Stimulated activated naive B cell treated with anti-CD40 and anti-IgM and Interleukin-4, amounts not matched to agents 10 μg/mL and 1 μg/mL and 100 μg/mL, for 72 hours (primary cell): ENCODE measurements at regions not wholly inside any gene's neighbourhood (a gene's known extent, or its start where the extent isn't known, plus 50 kb on each side); places are given as distances from the start of the nearest gene placed in this dataset.

Source experiments
- ATAC-seq, 2 donors: fragments of 150-1000 bp; cut with Tn5 transposase; replicated peaks; 2 replicates each; pipeline ENCODE4 v1.10.0; 2021; ENCODE audit warnings: moderate library complexity in 1 of 2
- DNase-seq: peaks from one replicate; pipeline ENCODE4 v3.0.0; 2021
- H3K27ac Mint-ChIP-seq: one replicate; pipeline ENCODE4 v1.8.0; 2022; ENCODE audit warnings: mild to moderate bottlenecking, mixed read lengths
- H3K27me3 Mint-ChIP-seq, 2 donors: one replicate each; pipeline ENCODE4 v1.8.0; 2022; ENCODE audit warnings: mixed read lengths in 2 of 2
- H3K36me3 Mint-ChIP-seq, 2 donors: one replicate each; pipeline ENCODE4 v1.8.0; 2022; ENCODE audit warnings: mixed read lengths in 2 of 2, mild to moderate bottlenecking in 1 of 2
- H3K4me1 Mint-ChIP-seq, 2 donors: one replicate each; pipeline ENCODE4 v1.8.0; 2022; ENCODE audit warnings: mixed read lengths in 2 of 2, mild to moderate bottlenecking in 1 of 2
- H3K4me3 Mint-ChIP-seq, 2 donors: one replicate each; pipeline ENCODE4 v1.8.0; 2022; ENCODE audit warnings: mild to moderate bottlenecking in 2 of 2, mixed read lengths in 2 of 2, moderate library complexity in 1 of 2
- H3K9me3 Mint-ChIP-seq, 2 donors: one replicate each; pipeline ENCODE4 v1.8.0; 2022; ENCODE audit warnings: mixed read lengths in 2 of 2, mild to moderate bottlenecking in 1 of 2

DNA sequence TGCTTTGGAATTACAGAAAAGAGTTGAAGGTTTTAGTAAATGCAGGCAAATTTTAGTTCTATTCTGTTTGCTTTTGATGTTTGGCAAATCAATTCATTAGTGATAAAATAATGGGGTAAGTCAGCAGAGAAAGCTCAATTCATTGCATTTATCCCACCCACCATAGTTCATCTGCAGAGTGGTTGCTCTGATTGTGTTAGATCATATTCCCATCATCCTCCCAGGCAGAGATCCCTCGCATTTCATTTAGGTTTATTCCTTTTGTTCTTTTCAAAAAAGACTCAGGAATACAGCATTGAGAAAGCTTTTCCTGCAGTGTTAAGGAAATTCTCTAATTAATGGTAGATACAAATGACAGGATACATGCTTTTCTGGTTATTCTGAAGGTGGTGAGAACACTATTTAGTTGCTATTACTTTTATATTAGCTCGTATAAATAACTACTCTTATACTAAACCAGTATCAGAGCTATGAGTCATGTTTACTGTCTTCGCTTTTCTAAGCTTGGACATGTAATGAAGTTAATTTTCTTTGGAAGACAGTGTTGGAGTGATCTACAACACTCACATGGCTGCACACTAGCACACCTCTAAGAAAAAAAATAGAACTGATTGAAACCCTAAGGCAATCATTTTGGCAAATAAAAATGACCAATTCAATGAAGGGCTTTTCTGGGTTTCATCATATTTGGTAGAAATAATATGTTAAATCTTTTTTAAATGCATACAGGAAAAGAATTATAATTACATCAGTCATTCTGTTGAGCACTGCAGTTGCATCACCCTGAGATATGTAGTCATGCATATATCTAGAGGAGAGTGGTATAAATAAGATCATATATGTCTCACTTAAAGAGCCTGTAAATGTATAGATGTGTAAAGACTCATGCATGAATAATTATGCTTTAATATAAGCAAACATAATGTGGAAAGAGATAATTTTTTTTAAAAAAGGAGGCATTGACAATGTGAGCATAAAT, 351.6 kb downstream of the PCDH7 start:
- no peaks in the 10 kb centered on the region for H3K27me3 Mint-ChIP-seq
- no peaks in the 10 kb centered on the region for H3K36me3 Mint-ChIP-seq
- H3K4me1 Mint-ChIP-seq = no peaks in the 10 kb centered on the region
- ATAC-seq (no peak), DNase-seq (no peak)
- no peak overlapping the region for H3K4me3 Mint-ChIP-seq
- H3K9me3 Mint-ChIP-seq = no peaks in the 10 kb centered on the region
- H3K27ac Mint-ChIP-seq = no peak overlapping the region

DNA sequence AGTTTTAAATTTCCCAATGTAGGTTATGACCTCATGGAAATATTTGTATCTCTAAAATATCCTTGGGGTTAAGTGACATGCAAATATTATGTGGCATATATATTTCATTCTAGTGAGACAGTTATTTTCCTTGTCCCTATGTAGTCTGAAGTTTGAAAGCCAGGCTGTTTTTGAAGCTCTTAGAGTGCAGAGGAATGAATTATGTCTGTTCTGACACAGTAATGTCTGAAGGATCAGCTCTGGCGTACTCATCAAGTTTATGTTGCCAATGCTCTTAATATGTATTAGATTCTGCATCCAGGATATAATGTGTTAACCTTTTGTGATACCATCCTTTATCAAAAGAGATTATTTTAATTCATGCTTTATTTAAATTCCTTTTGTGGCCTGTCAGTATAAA, 355.8 kb downstream of the PCDH7 start:
- peaks cover 0 to 1% of the 10 kb centered on the region in 2 donors for H3K9me3 Mint-ChIP-seq
- H3K4me3 Mint-ChIP-seq = no peak overlapping the region
- no peak overlapping the region for H3K27ac Mint-ChIP-seq
- DNase-seq (no peak), ATAC-seq (no peak)
- no peaks in the 10 kb centered on the region for H3K4me1 Mint-ChIP-seq
- H3K27me3 Mint-ChIP-seq = no peaks in the 10 kb centered on the region
- no peaks in the 10 kb centered on the region for H3K36me3 Mint-ChIP-seq

DNA sequence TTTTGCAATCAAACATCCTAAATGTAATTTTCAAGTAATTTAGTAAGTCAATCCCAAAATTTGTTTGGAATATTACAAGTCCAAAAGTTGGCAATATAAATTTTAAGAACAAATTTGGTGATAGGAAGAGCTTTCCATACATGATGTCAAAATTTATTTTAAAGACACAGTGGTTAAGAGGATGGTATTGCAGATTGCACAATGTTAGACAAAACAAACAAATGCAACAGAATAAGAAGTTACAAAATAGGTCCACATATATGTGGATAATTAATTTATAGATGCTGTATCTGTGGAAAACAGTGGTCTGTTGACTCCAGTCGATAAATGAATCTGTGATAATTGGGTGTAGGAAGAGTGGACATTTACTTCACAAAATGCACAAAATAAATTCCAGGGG, 358.5 kb downstream of the PCDH7 start:
- Mint-ChIP-seq H3K9me3 (peaks cover 0 to 1% of the 10 kb centered on the region in 2 donors), H3K36me3 (no peaks in the 10 kb centered on the region), H3K4me1 (no peaks in the 10 kb centered on the region), H3K27me3 (no peaks in the 10 kb centered on the region), H3K27ac (no peak overlapping the region), H3K4me3 (no peak overlapping the region)
- ATAC-seq (no peak), DNase-seq (no peak)

DNA sequence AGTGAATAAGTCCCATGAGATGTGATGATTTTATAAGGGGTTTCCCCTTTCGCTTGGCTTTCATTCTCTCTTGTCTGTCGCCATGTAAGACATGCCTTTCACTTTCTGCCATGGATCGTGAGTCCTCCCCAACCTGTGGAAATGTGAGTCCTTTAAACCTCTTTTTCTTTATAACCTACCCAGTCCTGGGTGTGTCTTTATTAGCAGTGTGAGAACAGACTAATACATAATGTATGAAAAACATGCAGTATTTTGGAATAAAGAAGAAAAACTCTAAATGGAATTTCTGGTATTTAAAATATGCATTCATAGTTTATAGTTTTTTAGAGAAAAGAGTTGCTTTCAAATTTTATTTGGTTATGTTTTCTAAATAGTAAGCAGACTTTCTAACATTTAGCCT, 360.7 kb downstream of the PCDH7 start:
- no peaks in the 10 kb centered on the region for H3K4me1 Mint-ChIP-seq
- peaks cover 0 to 1% of the 10 kb centered on the region in 2 donors for H3K9me3 Mint-ChIP-seq
- no peaks in the 10 kb centered on the region for H3K36me3 Mint-ChIP-seq
- no peaks in the 10 kb centered on the region for H3K27me3 Mint-ChIP-seq
- H3K27ac Mint-ChIP-seq = no peak overlapping the region
- no peak overlapping the region for H3K4me3 Mint-ChIP-seq
- no peak for ATAC-seq
- no peak for DNase-seq

DNA sequence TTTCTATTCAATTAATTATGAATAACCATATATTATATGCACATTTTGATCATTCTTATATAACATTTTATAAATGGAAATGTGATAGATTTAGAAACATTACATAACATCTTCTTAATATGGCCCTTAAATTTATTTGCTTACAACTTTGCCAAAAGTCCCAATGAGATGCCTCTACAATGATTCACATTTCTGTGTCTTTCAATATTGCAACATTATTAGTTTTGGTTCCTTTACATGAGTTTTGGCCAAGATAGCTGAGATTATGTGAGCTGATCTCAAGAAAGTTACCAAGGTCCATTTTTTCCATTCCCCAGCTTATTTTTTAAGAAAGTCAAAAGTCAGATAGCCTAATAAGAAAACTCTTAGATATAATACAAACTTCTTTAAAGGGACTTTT, 361.2 kb downstream of the PCDH7 start:
- H3K4me3 Mint-ChIP-seq = no peak overlapping the region
- no peaks in the 10 kb centered on the region for H3K36me3 Mint-ChIP-seq
- DNase-seq (no peak), ATAC-seq (no peak)
- H3K4me1 Mint-ChIP-seq = no peaks in the 10 kb centered on the region
- peaks cover 0 to 1% of the 10 kb centered on the region in 2 donors for H3K9me3 Mint-ChIP-seq
- H3K27ac Mint-ChIP-seq = no peak overlapping the region
- H3K27me3 Mint-ChIP-seq = no peaks in the 10 kb centered on the region

DNA sequence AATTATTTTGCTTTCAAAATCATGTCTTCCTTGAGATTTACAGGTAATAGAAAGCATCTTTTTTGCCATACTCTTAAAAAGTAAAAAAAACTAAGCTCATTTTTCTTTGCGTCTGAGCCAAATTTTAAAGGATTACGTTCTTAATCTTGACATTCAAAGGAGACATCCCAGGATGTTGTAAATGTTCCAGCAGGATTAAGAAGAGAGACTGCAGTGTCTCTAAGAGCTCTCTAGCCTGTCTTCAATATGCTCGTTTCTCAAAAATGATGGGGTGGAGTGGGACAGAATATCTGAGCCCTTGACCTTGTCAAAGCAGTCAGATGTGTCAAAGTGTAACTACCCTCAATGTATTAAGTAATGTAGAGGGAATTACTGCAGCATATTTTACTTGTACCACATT, 363.3 kb downstream of the PCDH7 start:
- ATAC-seq = no peak
- no peak for DNase-seq
- H3K36me3 Mint-ChIP-seq = no peaks in the 10 kb centered on the region
- no peak overlapping the region for H3K27ac Mint-ChIP-seq
- H3K4me1 Mint-ChIP-seq = no peaks in the 10 kb centered on the region
- peaks cover 0 to 1% of the 10 kb centered on the region in 2 donors for H3K9me3 Mint-ChIP-seq
- no peaks in the 10 kb centered on the region for H3K27me3 Mint-ChIP-seq
- no peak overlapping the region for H3K4me3 Mint-ChIP-seq

DNA sequence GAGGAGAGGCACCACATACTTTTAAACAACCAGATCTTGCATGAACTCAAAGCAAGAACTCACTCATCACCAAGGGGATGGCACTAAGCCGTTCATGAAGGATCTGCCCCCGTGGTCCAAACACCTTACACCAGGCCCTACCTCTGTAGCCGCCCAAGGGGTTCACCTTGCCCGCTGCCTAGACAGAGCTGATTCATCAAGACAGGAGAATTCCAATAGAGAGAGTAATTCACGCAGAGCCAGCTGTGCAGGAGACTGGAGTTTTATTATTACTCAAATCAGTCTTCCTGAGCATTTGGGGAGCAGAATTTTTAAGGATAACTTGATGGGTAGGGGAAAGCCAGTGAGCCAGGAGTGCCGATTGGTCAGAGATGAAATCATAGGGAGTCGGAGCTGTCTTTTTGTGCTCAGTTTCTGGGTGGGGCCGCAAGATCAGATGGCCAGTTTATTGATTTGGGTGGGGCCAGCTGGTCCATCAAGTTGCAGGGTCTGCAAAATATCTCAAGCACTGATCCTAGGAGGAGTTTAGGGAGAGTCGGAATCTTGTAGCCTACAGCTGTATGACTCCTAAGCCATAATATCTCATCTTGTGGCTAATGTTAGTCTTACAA, 364.7 kb downstream of the PCDH7 start:
- H3K9me3 Mint-ChIP-seq = peaks cover 0 to 1% of the 10 kb centered on the region in 2 donors
- H3K27ac Mint-ChIP-seq = no peak overlapping the region
- ATAC-seq (no peak), DNase-seq (no peak)
- no peaks in the 10 kb centered on the region for H3K27me3 Mint-ChIP-seq
- no peak overlapping the region for H3K4me3 Mint-ChIP-seq
- no peaks in the 10 kb centered on the region for H3K36me3 Mint-ChIP-seq
- H3K4me1 Mint-ChIP-seq = no peaks in the 10 kb centered on the region

DNA sequence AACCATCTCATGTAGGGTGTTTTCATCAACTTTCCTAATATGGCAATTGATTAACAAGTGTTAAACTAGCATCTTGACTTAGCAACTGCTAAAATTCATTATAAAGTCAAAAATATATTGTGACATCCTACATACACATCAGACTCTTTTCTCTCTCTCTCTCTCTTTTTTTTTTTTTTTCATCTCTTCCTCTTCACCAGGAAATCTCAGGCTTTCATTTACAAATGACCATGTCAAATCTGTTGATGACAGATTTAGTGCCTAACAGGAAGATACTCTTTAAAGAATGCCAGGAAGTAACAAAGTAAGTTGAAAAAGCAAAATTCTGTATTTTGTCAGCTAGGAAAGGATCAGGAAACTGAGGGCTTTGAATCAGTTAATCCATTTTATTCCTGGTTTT, 365.5 kb downstream of the PCDH7 start:
- DNase-seq (no peak), ATAC-seq (no peak)
- H3K9me3 Mint-ChIP-seq = peaks cover 0 to 1% of the 10 kb centered on the region in 2 donors
- no peaks in the 10 kb centered on the region for H3K36me3 Mint-ChIP-seq
- no peak overlapping the region for H3K4me3 Mint-ChIP-seq
- no peaks in the 10 kb centered on the region for H3K27me3 Mint-ChIP-seq
- H3K4me1 Mint-ChIP-seq = no peaks in the 10 kb centered on the region
- H3K27ac Mint-ChIP-seq = no peak overlapping the region

DNA sequence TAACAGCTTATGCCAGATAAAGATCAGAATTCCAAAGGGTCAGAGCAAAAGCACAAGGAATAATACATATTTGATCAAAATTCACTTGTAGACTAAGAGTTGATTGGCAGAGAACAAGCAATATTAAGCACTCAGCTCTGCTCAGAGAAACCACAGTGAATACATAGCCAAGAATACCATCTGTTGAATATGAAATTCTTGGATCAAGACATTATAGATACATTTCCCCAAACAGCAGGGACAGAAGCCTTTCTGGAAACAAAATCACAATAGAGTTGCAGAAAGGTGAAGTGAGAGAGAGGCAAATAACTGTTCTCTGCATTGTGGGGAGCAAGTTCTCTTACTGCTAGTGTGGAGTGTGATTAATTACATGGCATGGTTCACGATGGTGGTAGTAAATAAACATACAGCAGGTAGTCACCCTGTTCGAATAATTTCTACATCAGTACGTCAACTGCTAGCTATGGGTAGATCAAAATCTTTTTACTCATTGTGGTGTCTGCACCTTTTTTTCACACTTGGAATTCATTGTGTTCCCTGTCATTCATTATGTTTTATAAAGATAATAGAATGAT, 366.7 kb downstream of the PCDH7 start:
- no peak for ATAC-seq
- no peaks in the 10 kb centered on the region for H3K9me3 Mint-ChIP-seq
- H3K27me3 Mint-ChIP-seq = no peaks in the 10 kb centered on the region
- H3K4me1 Mint-ChIP-seq = no peaks in the 10 kb centered on the region
- no peaks in the 10 kb centered on the region for H3K36me3 Mint-ChIP-seq
- DNase-seq = no peak
- no peak overlapping the region for H3K27ac Mint-ChIP-seq
- H3K4me3 Mint-ChIP-seq = no peak overlapping the region

DNA sequence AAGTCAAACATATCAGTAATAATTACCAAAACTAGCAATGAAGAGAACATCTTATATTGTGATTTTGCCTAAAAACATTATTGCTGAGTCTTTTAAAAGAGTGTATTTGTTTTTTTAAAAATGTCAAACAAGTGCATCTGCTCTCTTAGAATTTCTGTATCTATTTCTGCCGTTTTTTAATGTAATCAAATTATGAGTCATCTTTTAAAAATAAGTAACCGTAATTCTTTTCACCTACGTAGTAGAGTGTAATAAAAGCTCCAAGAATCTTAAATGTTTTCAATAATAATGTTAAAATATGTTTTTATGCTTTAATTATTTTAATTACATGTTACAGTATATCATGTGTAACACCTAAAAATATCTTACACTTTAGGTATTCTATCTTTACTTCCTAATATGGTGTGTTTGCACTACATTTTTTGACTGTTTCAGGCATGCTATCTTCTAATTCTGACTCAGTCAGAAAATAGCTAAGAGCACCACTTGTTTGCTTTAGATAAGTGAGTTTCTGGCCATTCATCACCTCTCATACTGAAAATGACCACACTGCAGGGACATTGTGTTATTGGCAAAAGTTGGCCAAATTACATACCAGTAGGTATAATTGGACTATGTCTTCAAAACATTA, 368.5 kb downstream of the PCDH7 start:
- DNase-seq = no peak
- H3K27ac Mint-ChIP-seq = no peak overlapping the region
- no peak overlapping the region for H3K4me3 Mint-ChIP-seq
- H3K27me3 Mint-ChIP-seq = no peaks in the 10 kb centered on the region
- H3K9me3 Mint-ChIP-seq = no peaks in the 10 kb centered on the region
- ATAC-seq = no peak
- no peaks in the 10 kb centered on the region for H3K4me1 Mint-ChIP-seq
- H3K36me3 Mint-ChIP-seq = no peaks in the 10 kb centered on the region

DNA sequence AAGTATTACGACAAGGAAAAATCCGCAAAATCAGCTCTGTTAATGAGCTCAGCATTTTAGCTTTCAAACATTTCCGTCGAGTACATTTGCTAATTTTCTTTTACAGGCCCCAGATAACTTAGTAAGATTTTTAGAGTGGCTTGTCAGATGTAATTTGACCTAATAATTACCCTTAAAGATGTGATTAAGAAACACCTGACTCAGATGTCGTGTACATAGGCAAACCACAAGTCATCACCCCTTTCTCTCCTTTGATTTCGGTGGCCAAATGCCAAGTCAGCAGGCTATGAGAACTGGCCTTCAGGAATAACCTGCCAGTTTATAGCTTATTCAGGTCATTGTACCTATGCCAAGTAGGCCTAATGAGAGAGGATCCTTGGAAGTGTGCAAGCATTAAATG, 369.6 kb downstream of the PCDH7 start:
- DNase-seq (no peak), ATAC-seq (no peak)
- H3K36me3 Mint-ChIP-seq = no peaks in the 10 kb centered on the region
- no peaks in the 10 kb centered on the region for H3K27me3 Mint-ChIP-seq
- no peak overlapping the region for H3K4me3 Mint-ChIP-seq
- no peaks in the 10 kb centered on the region for H3K9me3 Mint-ChIP-seq
- no peak overlapping the region for H3K27ac Mint-ChIP-seq
- H3K4me1 Mint-ChIP-seq = no peaks in the 10 kb centered on the region

DNA sequence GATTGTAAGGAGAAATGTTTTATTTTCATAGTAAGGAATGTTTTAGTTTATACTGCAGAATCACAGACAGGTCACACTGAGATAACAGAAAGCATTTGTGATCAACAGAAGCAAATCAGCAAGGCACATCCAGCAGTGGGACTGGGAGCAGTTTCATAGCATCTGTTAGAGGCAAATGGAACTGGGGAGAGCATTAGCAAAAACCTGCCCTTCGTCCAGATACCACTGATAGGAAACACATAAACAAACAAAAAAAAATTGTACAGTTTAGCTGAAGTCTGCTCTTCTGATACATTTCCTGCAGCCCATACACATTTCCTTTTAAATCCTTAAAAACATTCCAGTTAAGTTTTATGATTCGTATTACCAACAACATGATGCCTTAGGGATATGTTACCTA, 374.3 kb downstream of the PCDH7 start:
- DNase-seq (no peak), ATAC-seq (no peak)
- Mint-ChIP-seq H3K9me3 (peaks cover 0 to 2% of the 10 kb centered on the region in 2 donors), H3K4me1 (no peaks in the 10 kb centered on the region), H3K27me3 (no peaks in the 10 kb centered on the region), H3K27ac (no peak overlapping the region), H3K4me3 (no peak overlapping the region), H3K36me3 (no peaks in the 10 kb centered on the region)

DNA sequence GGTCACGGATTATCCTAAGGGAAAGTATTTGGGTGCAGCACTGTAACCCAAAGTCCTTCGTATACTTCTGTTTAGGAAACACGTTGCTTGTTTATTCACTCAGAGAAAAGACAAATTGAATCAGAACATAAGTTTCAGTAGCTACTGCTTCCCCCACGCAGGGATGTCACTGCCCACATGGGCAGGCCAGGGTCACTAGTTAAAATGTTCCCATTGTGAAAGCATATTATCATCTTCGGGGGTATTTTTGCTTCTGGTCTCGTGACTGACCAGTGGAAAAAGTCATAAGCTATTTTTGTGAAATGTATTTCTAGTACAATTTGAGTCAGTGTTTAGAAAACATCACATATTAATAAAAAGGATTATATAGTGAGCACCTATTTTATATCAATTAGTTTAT, 377.8 kb downstream of the PCDH7 start:
- Mint-ChIP-seq H3K36me3 (no peaks in the 10 kb centered on the region), H3K27me3 (no peaks in the 10 kb centered on the region), H3K4me1 (no peaks in the 10 kb centered on the region), H3K27ac (no peak overlapping the region), H3K4me3 (no peak overlapping the region), H3K9me3 (peaks cover 2 to 3% of the 10 kb centered on the region in 2 donors)
- ATAC-seq = no peak
- no peak for DNase-seq

DNA sequence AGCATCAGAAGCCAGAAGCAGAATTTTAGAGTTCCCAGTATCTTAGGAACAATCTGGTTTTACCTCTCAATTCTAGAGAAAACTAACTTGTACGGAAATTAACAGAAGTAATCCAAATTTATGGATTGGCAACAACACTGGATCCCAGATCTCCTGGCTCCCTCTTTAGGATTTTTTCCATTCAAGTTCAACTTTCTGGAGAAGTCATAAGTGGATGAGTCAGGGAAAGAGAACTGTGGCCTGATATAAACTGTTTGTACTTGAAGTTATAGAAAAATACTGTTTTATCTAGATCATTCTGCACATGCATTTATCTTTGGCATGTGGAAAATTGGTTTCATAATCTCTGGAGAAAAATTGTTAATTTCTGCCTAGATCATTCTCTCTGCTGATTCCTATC, 380.4 kb downstream of the PCDH7 start:
- H3K4me3 Mint-ChIP-seq = no peak overlapping the region
- no peaks in the 10 kb centered on the region for H3K36me3 Mint-ChIP-seq
- H3K4me1 Mint-ChIP-seq = no peaks in the 10 kb centered on the region
- ATAC-seq = no peak
- no peak overlapping the region for H3K27ac Mint-ChIP-seq
- H3K9me3 Mint-ChIP-seq = peaks cover 3% of the 10 kb centered on the region in 2 donors
- no peaks in the 10 kb centered on the region for H3K27me3 Mint-ChIP-seq
- no peak for DNase-seq
